K562 (cell line): ENCODE measurements at regions not wholly inside any gene's neighbourhood (a gene's known extent, or its start where the extent isn't known, plus 50 kb on each side); places are given as distances from the start of the nearest gene placed in this dataset.

Source experiments
- ATAC-seq: fragments of 200-7000 bp; cut with Tn5 transposase; 3 replicates; pipeline ENCODE4 v1.9.1; 2020; ENCODE audit warnings: moderate library complexity
- BruUV-seq: library from RNA; stranded (reverse); fragments of 400-500 nt; replicated peaks from 2 replicates; lab custom pipeline; 2021; lab: Mats Ljungman, UMichigan
- CTCF ChIA-PET: fragments of 300-600 bp; formaldehyde crosslinking; extraction: SDS; loops from one replicate; lab custom pipeline; 2021; ENCODE audit warnings: low intra/inter-chr PET ratio; lab: Yijun Ruan, JAX
- POLR2A ChIA-PET: fragments of 300-600, 350-650 bp; sonication (Branson Sonifier 250); formaldehyde crosslinking; extraction: SDS; loops from one replicate; lab custom pipeline; 2021; ENCODE audit warnings: antibody characterized with exemption, inconsistent platforms; lab: Yijun Ruan, JAX
- DNase-seq, 4 experiments: peaks; one replicate each; pipeline versions ENCODE4 v3.0.0 to v3.0.0-alpha.2; 2011 to 2018; ENCODE audit warnings: low spot score in 3 of 4, mixed read lengths in 3 of 4; ENCODE audit errors: extremely low read depth in 1 of 4
- FAIRE-seq: peaks from 2 replicates; lab custom pipeline; 2011; peaks lifted over from hg19 to GRCh38; lab: Jason Lieb, UNC
- H2AFZ ChIP-seq: 2 replicates; pipeline ENCODE4 v1.6.0; 2011; ENCODE audit warnings: low read depth, low read length, control low read depth, inconsistent platforms
- H3K27ac ChIP-seq: fragments of 200-600 bp; 3 replicates; pipeline ENCODE4 v1.8.0; 2011; ENCODE audit warnings: low read depth, mild to moderate bottlenecking, control low read depth, inconsistent platforms, low read length, moderate library complexity, mixed read lengths; ENCODE audit errors: extremely low read depth
- H3K27me3 ChIP-seq, 2 experiments: fragments of 300-600 bp in 1 of 2; 2 replicates in 1 of 2; 3 replicates in 1 of 2; pipeline versions ENCODE4 v1.6.0 to v1.8.0; 2011; ENCODE audit warnings: inconsistent platforms in 2 of 2, low read length in 2 of 2, mild to moderate bottlenecking in 1 of 2, mixed read lengths in 1 of 2, moderate library complexity in 1 of 2; ENCODE audit not compliant: control insufficient read depth in 2 of 2, insufficient read depth in 2 of 2
- H3K36me3 ChIP-seq: fragments of 300-600 bp; 3 replicates; pipeline ENCODE4 v1.8.0; 2011; ENCODE audit warnings: mild to moderate bottlenecking, low read length, inconsistent platforms; ENCODE audit not compliant: control insufficient read depth, insufficient read depth
- H3K4me1 ChIP-seq, 2 experiments: fragments of 200-600 bp in 1 of 2; replicated peaks in 1 of 2; 2 replicates in 1 of 2; 3 replicates in 1 of 2; pipeline versions ENCODE4 v1.5.1 to v1.8.0; 2011; ENCODE audit warnings: inconsistent platforms in 2 of 2, low read length in 2 of 2, mild to moderate bottlenecking in 1 of 2, mixed read lengths in 1 of 2, moderate library complexity in 1 of 2; ENCODE audit not compliant: control insufficient read depth in 2 of 2, insufficient read depth in 2 of 2
- H3K4me2 ChIP-seq: 2 replicates; pipeline ENCODE4 v1.6.1; 2011; ENCODE audit warnings: low read length, control low read depth, inconsistent platforms, mixed read lengths; ENCODE audit not compliant: insufficient read depth
- H3K4me3 ChIP-seq: fragments of 200-600 bp; sonication (generic), shearing (Covaris generic); 2 replicates; pipeline ENCODE4 v1.5.1; 2016; ENCODE audit warnings: control low read depth, inconsistent platforms
- H3K79me2 ChIP-seq: fragments of 200-600 bp; 3 replicates; pipeline ENCODE4 v1.8.0; 2011; ENCODE audit warnings: low read length, inconsistent platforms; ENCODE audit not compliant: control insufficient read depth, insufficient read depth
- H3K9ac ChIP-seq, 2 experiments: 2 replicates each; pipeline versions ENCODE4 v1.6.0 to v1.6.1; 2011; ENCODE audit warnings: low read depth in 2 of 2, low read length in 2 of 2, control low read depth in 1 of 2, inconsistent platforms in 1 of 2, mild to moderate bottlenecking in 1 of 2, mixed read lengths in 1 of 2; ENCODE audit not compliant: insufficient read depth in 1 of 2
- H3K9me1 ChIP-seq: one replicate; pipeline ENCODE4 v1.6.0; 2011; ENCODE audit warnings: inconsistent platforms, mild to moderate bottlenecking, low read length, moderate library complexity; ENCODE audit not compliant: control insufficient read depth, insufficient read depth
- H3K9me3 ChIP-seq: replicated peaks from 2 replicates; pipeline ENCODE4 v1.5.1; 2011; ENCODE audit warnings: low read depth, low read length, inconsistent platforms; ENCODE audit not compliant: control insufficient read depth, insufficient read depth
- H4K20me1 ChIP-seq: replicated peaks from 2 replicates; pipeline ENCODE4 v1.6.1; 2011; ENCODE audit warnings: low read length, inconsistent platforms, mixed read lengths; ENCODE audit not compliant: control insufficient read depth, insufficient read depth
- ARID1B ChIP-seq: fragments of 450-650 bp; IDR thresholded peaks from 2 replicates; pipeline ENCODE4 v1.6.1; 2016; ENCODE audit warnings: antibody characterized with exemption, mild to moderate bottlenecking, inconsistent platforms
- EP300 ChIP-seq: IDR thresholded peaks from 2 replicates; pipeline ENCODE4 v1.6.1; 2012; ENCODE audit warnings: low read length, improper control_type of control experiment
- FOXK1 ChIP-seq: sonication (generic); formaldehyde crosslinking; IDR thresholded peaks from 2 replicates; pipeline ENCODE4 v1.8.0; 2022; ENCODE audit warnings: missing genetic modification reagents, mild to moderate bottlenecking, borderline replicate concordance
- ID3 ChIP-seq, 2 experiments: fragments of 250-450 bp in 1 of 2; fragments of 450-650 bp in 1 of 2; sonication (Bioruptor Pico) in 1 of 2; IDR thresholded peaks; 2 replicates each; pipeline versions ENCODE4 v1.6.1 to v1.8.0; 2016 to 2021; ENCODE audit warnings: mild to moderate bottlenecking in 2 of 2, moderate library complexity in 2 of 2, missing compliant biosample characterization in 1 of 2, missing genetic modification characterization in 1 of 2
- NFIC ChIP-seq: fragments of 450-650 bp; IDR thresholded peaks from 2 replicates; pipeline ENCODE4 v1.6.1; 2017; ENCODE audit warnings: mild to moderate bottlenecking, inconsistent platforms
- SRSF7 ChIP-seq: fragments of 200-400 bp; formaldehyde crosslinking; optimal IDR thresholded peaks from 2 replicates; pipeline ENCODE3; 2017; ENCODE audit warnings: mild to moderate bottlenecking, low read depth, low read length
- TOE1 ChIP-seq, 2 experiments: fragments of 450-650 bp in 1 of 2; sonication (generic) in 1 of 2; formaldehyde crosslinking in 1 of 2; IDR thresholded peaks; 2 replicates each; pipeline versions ENCODE4 v1.7.1 to v1.8.0; 2016 to 2022; ENCODE audit warnings: borderline replicate concordance in 2 of 2, mild to moderate bottlenecking in 2 of 2, antibody characterized with exemption in 1 of 2, inconsistent platforms in 1 of 2, low read depth in 1 of 2, missing genetic modification reagents in 1 of 2, moderate library complexity in 1 of 2
- ZNF253 ChIP-seq: fragments of 250-450 bp; sonication (Bioruptor Pico); conservative IDR thresholded peaks from 2 replicates; pipeline ENCODE4 v1.6.1; 2021; ENCODE audit warnings: mild to moderate bottlenecking
- in situ Hi-C: fragments of 300-500 bp; cut with MboI; formaldehyde crosslinking; loops from 4 replicates; pipeline ENCODE4 v1.15.0; 2018; ENCODE audit warnings: inconsistent platforms, mixed read lengths
- intact Hi-C: fragments of 100-400 bp; cut with micrococcal nuclease; formaldehyde crosslinking; loops from 2 replicates; pipeline ENCODE4 v1.14.2; 2022

- TF ChIP-seq FOXK1 (CRISPR knock-in tag): no peak
- TF ChIP-seq EP300: no peak
- TF ChIP-seq ARID1B: no peak
- no peak for TF ChIP-seq NFIC
- TF ChIP-seq TOE1 (IDR thresholded peaks at IDR 0.05; ENCODE audit: borderline replicate concordance): no peak
- no peak for TF ChIP-seq TOE1 (CRISPR knock-in tag; IDR thresholded peaks at IDR 0.05; ENCODE audit: borderline replicate concordance, low read depth)
These were observed 298.3 kb downstream of the ARL4A start (continued) for GRCh38 chr7:12985752-12986151.

GRCh38 chr7:12987238-12987637 is 299.8 kb downstream of the ARL4A start:
- CTCF ChIA-PET: no interaction called here
- no peaks in the 10 kb centered on the region; a peak in 1 of 5 replicates for H3K4me1 ChIP-seq
- POLR2A ChIA-PET: interaction anchor here (0.6 kb wide), 1 partner anchor 89 kb away, joined by 3 read pairs; no protein-coding TSS in a partner anchor
- no peak overlapping the region for H3K9ac ChIP-seq
- no peak for DNase-seq
- no peak for ATAC-seq
- no peak for TF ChIP-seq ZNF253 (CRISPR knock-in tag)
- no peak for TF ChIP-seq ID3 (CRISPR knock-in tag; IDR thresholded peaks at IDR 0.05)
- TF ChIP-seq ID3 (tag; IDR thresholded peaks at IDR 0.05): no peak
- TF ChIP-seq SRSF7: no peak
- no peaks in the 10 kb centered on the region for H3K36me3 ChIP-seq
- BruUV-seq: no TSS peak
- no peak overlapping the region for H3K4me3 ChIP-seq
- no peaks in the 10 kb centered on the region for H3K9me1 ChIP-seq
- no peak overlapping the region for H2AFZ ChIP-seq
- intact Hi-C loops: no loop called here
- H3K79me2 ChIP-seq: no peaks in the 10 kb centered on the region
- no peak overlapping the region for H3K4me2 ChIP-seq
- no peaks in the 10 kb centered on the region for H3K9me3 ChIP-seq
- H3K27ac ChIP-seq: no peak overlapping the region
- FAIRE-seq: no peak
- no peaks in the 10 kb centered on the region for H4K20me1 ChIP-seq
- H3K27me3 ChIP-seq: no peaks in the 10 kb centered on the region
- in situ Hi-C loops: no loop called here
